CD4-positive, alpha-beta T cell (primary cell): ENCODE measurements at regions not wholly inside any gene's neighbourhood (a gene's known extent, or its start where the extent isn't known, plus 50 kb on each side); places are given as distances from the start of the nearest gene placed in this dataset.

Source experiments
- ATAC-seq: fragments of 200-7000 bp; cut with Tn5 transposase; one replicate; pipeline ENCODE4 v1.10.0; 2022; ENCODE audit warnings: mild to moderate bottlenecking; ENCODE audit not compliant: poor library complexity
- CTCF ChIA-PET: fragments of 350-600 bp; sonication (Branson Sonifier 250); formaldehyde crosslinking; loops from one replicate; lab custom pipeline; 2021; ENCODE audit warnings: antibody characterized with exemption, inconsistent platforms; lab: Charles Lee
- POLR2A ChIA-PET: fragments of 350-600 bp; sonication (Branson Sonifier 250); formaldehyde crosslinking; loops from one replicate; lab custom pipeline; 2021; ENCODE audit warnings: antibody characterized with exemption, inconsistent platforms; lab: Charles Lee
- DNase-seq, 14 experiments: peaks; one replicate each; pipeline ENCODE4 v3.0.0-alpha.2; 2013 to 2020; ENCODE audit warnings: mixed read lengths in 2 of 14
- H3K27ac ChIP-seq, 2 donors: one replicate each; pipeline versions ENCODE4 v1.5.1 to v1.7.0; 2013; ENCODE audit warnings: low read length in 2 of 2, low read depth in 1 of 2, mild to moderate bottlenecking in 1 of 2
- H3K27me3 ChIP-seq, 2 experiments: 1 replicate in 1 of 2; 2 replicates in 1 of 2; pipeline versions ENCODE4 v1.6.1 to v1.7.0; 2013; ENCODE audit warnings: low read length in 2 of 2, control low read depth in 1 of 2, mild to moderate bottlenecking in 1 of 2, moderate library complexity in 1 of 2; ENCODE audit not compliant: insufficient read depth in 2 of 2, control insufficient read depth in 1 of 2
- H3K36me3 ChIP-seq: one replicate; pipeline ENCODE4 v1.6.1; 2013; ENCODE audit warnings: low read length, control low read depth; ENCODE audit not compliant: insufficient read depth
- H3K4me1 ChIP-seq: one replicate; pipeline ENCODE4 v1.6.1; 2013; ENCODE audit warnings: low read length, control low read depth; ENCODE audit not compliant: insufficient read depth
- H3K4me3 ChIP-seq: one replicate; pipeline ENCODE4 v1.5.1; 2013; ENCODE audit warnings: mild to moderate bottlenecking, low read length, moderate library complexity
- H3K9me3 ChIP-seq, 2 experiments: 1 replicate in 1 of 2; 2 replicates in 1 of 2; pipeline versions ENCODE4 v1.6.1 to v1.7.0; 2013; ENCODE audit warnings: low read length in 2 of 2, mild to moderate bottlenecking in 2 of 2, control low read depth in 1 of 2, moderate library complexity in 1 of 2; ENCODE audit not compliant: control insufficient read depth in 1 of 2, insufficient read depth in 1 of 2
- H3K27ac Mint-ChIP-seq: one replicate; pipeline ENCODE4 v1.8.0; 2020; ENCODE audit warnings: mixed read lengths
- H3K27me3 Mint-ChIP-seq: one replicate; pipeline ENCODE4 v1.8.0; 2021; ENCODE audit warnings: mixed read lengths
- H3K36me3 Mint-ChIP-seq: one replicate; pipeline ENCODE4 v1.8.0; 2021; ENCODE audit warnings: low read depth, mixed read lengths
- H3K4me1 Mint-ChIP-seq: one replicate; pipeline ENCODE4 v1.8.0; 2021; ENCODE audit warnings: low read depth, mixed read lengths
- H3K4me3 Mint-ChIP-seq: one replicate; pipeline ENCODE4 v1.8.0; 2020; ENCODE audit warnings: mild to moderate bottlenecking, mixed read lengths
- H3K9me3 Mint-ChIP-seq: one replicate; pipeline ENCODE4 v1.8.0; 2020; ENCODE audit warnings: mixed read lengths
- intact Hi-C, 2 experiments: fragments of 100-400 bp; cut with DNase I in 1 of 2; cut with micrococcal nuclease in 1 of 2; formaldehyde crosslinking; loops; one replicate each; pipeline versions ENCODE4 v1.15.1 to v1.9.0; 2023 to 2025; cut with DNase I, micrococcal nuclease
- TF ChIP-seq, protein P1 (sequence below): fragments of 200-600 bp; IDR thresholded peaks from one replicate; pipeline ENCODE4 v1.8.0; 2022; ENCODE audit warnings: antibody characterized with exemption, mild to moderate bottlenecking

DNA sequence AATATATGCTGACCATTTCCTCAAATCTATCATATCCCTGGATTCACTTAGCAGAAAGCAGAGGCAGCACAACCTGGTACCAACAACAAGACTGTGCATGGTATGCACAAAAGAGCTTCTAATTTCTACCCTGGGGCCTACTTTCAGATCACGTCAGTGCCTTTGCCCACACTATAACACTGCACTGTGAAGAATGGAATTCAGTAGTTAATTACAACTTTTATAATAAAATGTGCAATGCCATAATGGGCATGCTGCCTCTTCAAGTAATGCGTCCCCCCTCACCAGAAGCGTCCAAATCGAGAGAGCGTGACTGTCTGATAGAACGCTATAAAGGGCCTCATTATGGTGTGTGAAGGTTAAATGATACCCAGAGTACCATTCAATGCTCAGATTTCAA is 328.1 kb upstream of the PKDCC start:
- Mint-ChIP-seq H3K4me1 (peaks cover 4% of the 10 kb centered on the region), H3K36me3 (no peaks in the 10 kb centered on the region), H3K4me3 (no peak overlapping the region), H3K27me3 (no peaks in the 10 kb centered on the region), H3K9me3 (no peaks in the 10 kb centered on the region), H3K27ac (no peak overlapping the region)
- no peaks in the 10 kb centered on the region for H3K9me3 ChIP-seq
- no peak for ATAC-seq
- TF ChIP-seq, protein P1, sequence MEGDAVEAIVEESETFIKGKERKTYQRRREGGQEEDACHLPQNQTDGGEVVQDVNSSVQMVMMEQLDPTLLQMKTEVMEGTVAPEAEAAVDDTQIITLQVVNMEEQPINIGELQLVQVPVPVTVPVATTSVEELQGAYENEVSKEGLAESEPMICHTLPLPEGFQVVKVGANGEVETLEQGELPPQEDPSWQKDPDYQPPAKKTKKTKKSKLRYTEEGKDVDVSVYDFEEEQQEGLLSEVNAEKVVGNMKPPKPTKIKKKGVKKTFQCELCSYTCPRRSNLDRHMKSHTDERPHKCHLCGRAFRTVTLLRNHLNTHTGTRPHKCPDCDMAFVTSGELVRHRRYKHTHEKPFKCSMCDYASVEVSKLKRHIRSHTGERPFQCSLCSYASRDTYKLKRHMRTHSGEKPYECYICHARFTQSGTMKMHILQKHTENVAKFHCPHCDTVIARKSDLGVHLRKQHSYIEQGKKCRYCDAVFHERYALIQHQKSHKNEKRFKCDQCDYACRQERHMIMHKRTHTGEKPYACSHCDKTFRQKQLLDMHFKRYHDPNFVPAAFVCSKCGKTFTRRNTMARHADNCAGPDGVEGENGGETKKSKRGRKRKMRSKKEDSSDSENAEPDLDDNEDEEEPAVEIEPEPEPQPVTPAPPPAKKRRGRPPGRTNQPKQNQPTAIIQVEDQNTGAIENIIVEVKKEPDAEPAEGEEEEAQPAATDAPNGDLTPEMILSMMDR: no peak
- intact Hi-C loops: no loop called here
- H3K27me3 ChIP-seq: no peaks in the 10 kb centered on the region
- ChIA-PET POLR2A (no interaction called here), CTCF (no interaction called here)
- no peak overlapping the region for H3K27ac ChIP-seq
- H3K4me1 ChIP-seq: no peaks in the 10 kb centered on the region
- H3K4me3 ChIP-seq: no peak overlapping the region
- DNase-seq: no peak
- H3K36me3 ChIP-seq: no peaks in the 10 kb centered on the region

DNA sequence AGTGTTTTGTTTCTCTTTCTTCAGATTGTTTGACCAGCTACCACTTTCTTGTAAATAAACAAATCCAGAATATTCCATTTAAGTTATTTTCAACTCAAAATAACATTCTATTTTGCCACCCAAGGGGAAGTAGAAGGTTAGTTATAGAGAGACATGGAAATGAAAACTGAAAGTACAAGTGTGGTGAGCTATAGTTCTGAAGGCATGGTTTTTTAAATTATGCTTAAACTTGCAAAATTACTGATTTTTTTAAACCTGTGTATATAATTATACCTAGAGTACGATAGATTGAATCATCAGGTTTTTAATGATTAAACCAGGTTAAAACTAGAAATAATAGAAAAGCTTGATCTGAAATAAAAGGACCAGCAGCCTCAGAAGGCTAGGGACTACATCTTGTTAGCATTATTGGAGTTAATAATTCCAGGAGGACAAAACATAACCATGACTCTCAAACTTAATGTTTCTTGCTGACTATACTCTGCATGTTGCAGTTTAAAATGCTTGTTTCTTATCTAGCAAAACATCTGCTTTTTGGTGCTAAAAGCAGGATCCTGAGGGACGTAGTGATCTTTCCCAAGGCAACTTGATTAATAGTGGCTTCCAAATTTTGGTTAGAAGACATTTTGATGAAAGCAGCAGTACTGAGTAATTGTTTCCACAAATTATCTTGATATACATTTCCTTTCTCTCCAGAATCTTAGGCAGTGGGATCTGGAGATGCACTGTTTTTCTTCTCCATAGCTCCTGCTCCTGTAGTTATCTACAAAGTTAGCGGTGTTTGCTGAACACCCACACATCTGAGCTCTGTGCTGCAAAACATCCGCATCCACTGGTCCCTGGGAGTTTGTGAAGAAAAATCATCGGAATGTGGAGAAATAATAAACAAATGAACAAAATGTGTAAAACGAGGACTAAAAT is 327.2 kb upstream of the PKDCC start:
- no peak for DNase-seq
- H3K4me1 Mint-ChIP-seq: peaks cover 4% of the 10 kb centered on the region
- ATAC-seq: no peak
- H3K36me3 Mint-ChIP-seq: no peaks in the 10 kb centered on the region
- TF ChIP-seq, protein P1: no peak
- no peaks in the 10 kb centered on the region for H3K9me3 Mint-ChIP-seq
- Histone ChIP-seq H3K4me1 (no peaks in the 10 kb centered on the region), H3K27me3 (no peaks in the 10 kb centered on the region), H3K36me3 (no peaks in the 10 kb centered on the region), H3K9me3 (no peaks in the 10 kb centered on the region), H3K27ac (no peak overlapping the region), H3K4me3 (no peak overlapping the region)
- ChIA-PET CTCF (no interaction called here), POLR2A (no interaction called here)
- H3K27me3 Mint-ChIP-seq: no peaks in the 10 kb centered on the region
- intact Hi-C loops: no loop called here
- no peak overlapping the region for H3K4me3 Mint-ChIP-seq
- H3K27ac Mint-ChIP-seq: no peak overlapping the region

DNA sequence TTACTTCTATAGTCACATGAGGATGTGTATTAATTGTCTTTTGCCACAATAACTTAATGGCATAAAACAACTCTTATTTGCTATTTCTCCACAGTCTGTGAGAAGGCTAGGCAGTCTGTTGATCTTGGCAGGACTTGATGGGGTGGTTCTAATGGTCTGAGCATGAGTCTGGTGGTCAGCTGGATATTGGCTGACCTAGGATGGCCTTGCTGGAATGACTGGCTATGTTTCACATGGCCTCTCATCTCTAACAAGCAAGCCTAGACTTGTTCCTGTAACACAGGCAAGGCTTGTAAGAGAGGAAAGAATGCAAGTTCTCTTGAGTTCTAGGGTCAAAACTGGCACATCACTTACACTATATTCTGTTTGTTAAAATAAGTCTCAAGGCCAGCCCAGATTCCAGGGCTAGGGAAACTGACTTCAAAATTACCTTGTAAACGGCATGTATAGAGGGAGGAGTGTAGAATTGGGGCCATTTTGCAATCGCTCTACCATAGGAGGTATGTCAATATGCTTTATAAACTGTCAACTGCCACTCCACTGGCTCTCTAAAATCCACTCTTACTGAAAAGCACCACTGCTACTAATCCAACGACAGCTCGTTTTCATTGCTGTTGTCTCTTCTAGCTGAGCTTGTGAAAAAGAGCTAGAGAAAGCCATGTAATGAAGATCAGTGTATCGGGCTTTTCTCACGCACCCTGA is 325.0 kb upstream of the PKDCC start:
- no peaks in the 10 kb centered on the region for H3K36me3 Mint-ChIP-seq
- H3K9me3 Mint-ChIP-seq: no peaks in the 10 kb centered on the region
- Histone ChIP-seq H3K27me3 (no peaks in the 10 kb centered on the region), H3K4me3 (no peak overlapping the region), H3K36me3 (no peaks in the 10 kb centered on the region), H3K27ac (no peak overlapping the region), H3K4me1 (no peaks in the 10 kb centered on the region), H3K9me3 (no peaks in the 10 kb centered on the region)
- ATAC-seq (no peak), DNase-seq (no peak)
- ChIA-PET CTCF (no interaction called here), POLR2A (no interaction called here)
- H3K4me3 Mint-ChIP-seq: no peak overlapping the region
- no peak overlapping the region for H3K27ac Mint-ChIP-seq
- TF ChIP-seq, protein P1: no peak
- intact Hi-C loops: no loop called here
- no peaks in the 10 kb centered on the region for H3K4me1 Mint-ChIP-seq
- no peaks in the 10 kb centered on the region for H3K27me3 Mint-ChIP-seq
